GM19395 (cell line): ENCODE measurements at regions not wholly inside any gene's neighbourhood (a gene's known extent, or its start where the extent isn't known, plus 50 kb on each side); places are given as distances from the start of the nearest gene placed in this dataset.

Experiments
- ATAC-seq: cut with Tn5 transposase; IDR thresholded peaks from one replicate; pipeline ENCODE4 v1.9.1; 2021; ENCODE audit warnings: mild to moderate bottlenecking, moderate library complexity; ENCODE audit not compliant: unreplicated experiment

GRCh38 chr14:29446971-29447370, 480.7 kb downstream of the PRKD1 start:
- no peak for ATAC-seq

DNA sequence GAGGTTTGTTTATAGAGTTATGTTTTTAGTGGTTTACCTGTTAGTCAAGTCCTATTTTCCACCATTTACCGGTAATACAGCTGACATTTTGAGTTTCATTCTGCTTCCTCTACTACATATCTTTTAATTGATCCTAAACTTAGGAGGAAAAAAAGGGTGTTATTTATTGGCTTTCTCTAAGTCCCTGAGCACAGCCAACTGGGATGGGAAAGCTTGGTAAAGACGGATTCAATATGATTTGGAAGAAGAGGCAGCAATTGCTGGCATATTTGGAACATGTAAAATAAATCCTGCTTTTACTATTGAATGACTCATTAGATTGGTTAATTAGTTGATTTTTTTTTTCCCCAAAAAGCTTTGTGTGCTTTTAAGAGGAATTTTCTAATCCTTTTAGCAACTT, 475.7 kb downstream of the PRKD1 start:
- ATAC-seq, result no peak

- ATAC-seq, result no peak
These were observed 474.6 kb downstream of the PRKD1 start for GRCh38 chr14:29453045-29453444.

- no peak for ATAC-seq
These were observed 473.5 kb downstream of the PRKD1 start for GRCh38 chr14:29454026-29454693.

- no peak for ATAC-seq
These were observed 469.1 kb downstream of the PRKD1 start for GRCh38 chr14:29458547-29458946.

GRCh38 chr14:29459531-29459930, 468.1 kb downstream of the PRKD1 start:
- ATAC-seq, result no peak

DNA sequence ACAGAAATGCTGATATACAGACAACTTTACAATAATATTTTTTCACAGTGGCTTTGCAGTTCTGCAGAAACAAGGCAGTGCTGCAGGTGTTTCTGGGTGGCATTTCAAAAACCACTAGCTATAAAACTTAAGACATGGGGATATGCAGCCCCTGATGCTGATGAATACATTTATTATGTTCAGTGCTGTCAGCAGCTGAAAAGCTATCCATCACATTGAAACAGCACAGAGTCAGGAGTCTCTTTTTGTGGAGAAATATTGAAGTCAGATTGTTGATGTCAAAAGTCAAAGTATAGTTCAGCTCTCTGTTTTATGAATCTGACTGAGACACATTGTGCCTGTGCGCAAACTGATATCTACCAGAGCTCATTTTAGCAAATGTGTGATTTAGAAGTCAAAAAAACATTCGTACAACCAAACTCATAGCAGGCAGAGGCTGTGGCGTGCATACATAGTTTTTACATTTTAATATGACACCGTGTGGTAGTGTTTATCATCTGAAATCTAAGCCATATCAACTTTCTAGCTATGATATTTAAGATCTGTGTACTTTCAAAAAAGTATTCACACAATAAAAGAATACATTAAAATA, 467.6 kb downstream of the PRKD1 start:
- ATAC-seq, result no peak

DNA sequence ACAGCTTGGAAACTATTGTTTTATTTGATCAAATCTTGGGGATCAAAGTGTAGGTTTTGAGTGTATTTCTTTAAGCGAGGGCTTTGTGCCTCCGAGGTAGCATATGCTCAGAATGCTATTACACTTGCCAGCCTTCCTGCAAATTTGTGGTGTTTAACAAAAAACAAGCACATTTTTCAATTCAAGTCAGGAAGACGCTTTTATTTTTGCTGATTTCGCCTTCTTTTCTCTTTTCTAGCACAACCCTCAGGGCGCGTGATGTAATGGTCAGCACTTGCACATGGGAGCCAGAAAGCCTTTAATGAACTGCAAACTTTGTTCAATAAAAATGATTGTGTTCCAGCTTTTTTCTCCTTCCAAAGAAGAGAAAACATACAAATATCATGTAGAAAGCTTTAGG, 466.5 kb downstream of the PRKD1 start:
- ATAC-seq, result no peak

- no peak for ATAC-seq
These were observed 466.1 kb downstream of the PRKD1 start for GRCh38 chr14:29461506-29461905.

DNA sequence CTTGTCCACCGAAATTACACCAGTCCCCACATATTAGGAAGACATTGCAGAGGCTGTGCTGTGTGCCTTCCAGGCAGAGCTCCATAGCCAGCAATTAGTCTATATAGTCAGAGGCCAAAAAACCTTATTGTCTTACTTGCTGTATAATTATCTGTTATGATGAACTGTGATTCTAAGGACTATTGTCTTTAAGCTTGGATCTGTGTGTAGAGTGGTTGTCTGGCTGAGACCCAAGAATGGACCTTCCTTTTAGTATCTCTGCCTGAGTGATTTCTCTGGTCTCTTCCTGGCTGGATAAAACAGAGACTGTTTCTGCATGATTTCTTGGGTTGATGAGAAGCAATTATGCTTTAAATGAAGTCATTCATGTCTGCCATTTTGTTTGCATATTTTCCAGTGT, 465.3 kb downstream of the PRKD1 start:
- ATAC-seq, result no peak

DNA sequence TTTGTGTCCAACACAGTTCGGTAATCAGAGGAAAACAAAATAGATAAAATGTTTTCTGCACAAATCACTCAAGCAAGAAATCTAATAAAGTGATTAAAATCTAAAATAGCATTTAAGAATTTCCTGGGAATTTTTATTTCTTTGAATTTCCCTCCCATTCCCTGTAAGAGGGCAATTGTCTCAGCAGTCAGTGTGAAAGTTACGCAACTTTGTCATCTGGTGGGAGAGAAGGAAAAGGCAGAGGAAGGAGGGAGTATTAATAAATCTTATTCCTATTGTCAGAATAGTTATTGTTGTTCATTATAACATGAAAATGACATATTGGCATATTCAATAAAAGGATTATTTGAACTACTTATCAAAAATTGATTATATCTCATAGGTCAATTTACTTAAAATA, 464.9 kb downstream of the PRKD1 start:
- no peak for ATAC-seq

GRCh38 chr14:29463727-29464395, 463.8 kb downstream of the PRKD1 start:
- ATAC-seq, result no peak

GRCh38 chr14:29465095-29465494, 462.6 kb downstream of the PRKD1 start:
- no peak for ATAC-seq

- no peak for ATAC-seq
These were observed 452.0 kb downstream of the PRKD1 start for GRCh38 chr14:29475641-29476040.

DNA sequence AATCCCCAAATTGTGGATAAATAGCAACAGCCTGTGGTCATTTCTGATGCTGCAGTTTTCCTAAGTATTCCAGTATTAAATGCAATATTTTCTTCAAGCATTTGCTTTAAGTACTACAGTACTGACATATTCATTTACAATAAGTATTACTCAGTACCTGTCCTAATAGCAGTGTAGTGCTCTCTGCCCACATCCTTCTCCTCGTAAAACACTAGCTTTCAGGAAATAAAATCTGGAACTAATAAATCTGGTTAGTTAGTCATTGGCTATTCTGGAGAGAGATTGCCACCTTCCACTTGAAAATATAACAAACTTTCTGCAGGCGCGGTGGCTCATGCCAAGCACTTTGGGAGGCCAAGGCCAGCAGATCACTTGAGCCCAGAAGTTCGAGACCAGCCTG, 441.5 kb downstream of the PRKD1 start:
- no peak for ATAC-seq

GRCh38 chr14:29489911-29490425, 437.7 kb downstream of the PRKD1 start:
- ATAC-seq, result no peak

- no peak for ATAC-seq
These were observed 433.8 kb downstream of the PRKD1 start for GRCh38 chr14:29493849-29494248.

DNA sequence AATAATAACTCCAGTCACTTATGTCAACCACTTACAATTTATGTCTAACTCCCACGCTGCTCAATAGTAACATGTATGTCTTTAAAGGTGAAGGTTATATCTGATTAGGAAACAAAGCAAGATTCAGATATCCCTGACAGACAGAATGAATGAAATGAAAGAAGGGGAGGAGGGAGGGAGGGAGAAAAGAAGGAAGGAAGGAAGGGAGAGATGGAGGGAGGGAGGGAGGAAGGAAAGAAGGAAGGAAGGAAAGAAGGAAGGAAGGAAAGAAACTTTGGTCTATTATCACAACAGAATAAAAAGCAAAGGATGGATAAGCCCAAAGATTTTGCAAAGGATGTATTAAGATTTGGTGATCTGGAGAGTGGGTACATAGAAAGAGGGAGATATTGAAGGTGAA, 433.3 kb downstream of the PRKD1 start:
- no peak for ATAC-seq

DNA sequence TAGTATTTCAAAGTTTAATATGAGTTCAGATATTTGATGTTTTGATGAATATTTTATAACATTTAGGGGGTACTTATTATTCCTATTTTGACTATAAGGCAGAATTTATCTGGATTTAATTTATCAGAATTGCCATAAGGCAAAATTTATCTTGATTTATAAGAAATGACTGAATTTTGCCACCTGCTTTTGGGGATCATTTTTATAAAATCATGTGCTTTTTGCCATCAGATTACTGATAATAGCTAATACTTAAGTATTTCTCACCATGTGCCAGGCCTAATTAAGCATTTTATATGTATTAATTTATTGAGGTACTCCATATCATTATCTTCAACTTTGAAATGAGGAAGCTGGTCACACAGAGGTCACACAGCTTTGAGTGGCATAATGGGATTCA, 423.7 kb downstream of the PRKD1 start:
- ATAC-seq, result no peak

GRCh38 chr14:29518335-29518734, 409.3 kb downstream of the PRKD1 start:
- no peak for ATAC-seq

DNA sequence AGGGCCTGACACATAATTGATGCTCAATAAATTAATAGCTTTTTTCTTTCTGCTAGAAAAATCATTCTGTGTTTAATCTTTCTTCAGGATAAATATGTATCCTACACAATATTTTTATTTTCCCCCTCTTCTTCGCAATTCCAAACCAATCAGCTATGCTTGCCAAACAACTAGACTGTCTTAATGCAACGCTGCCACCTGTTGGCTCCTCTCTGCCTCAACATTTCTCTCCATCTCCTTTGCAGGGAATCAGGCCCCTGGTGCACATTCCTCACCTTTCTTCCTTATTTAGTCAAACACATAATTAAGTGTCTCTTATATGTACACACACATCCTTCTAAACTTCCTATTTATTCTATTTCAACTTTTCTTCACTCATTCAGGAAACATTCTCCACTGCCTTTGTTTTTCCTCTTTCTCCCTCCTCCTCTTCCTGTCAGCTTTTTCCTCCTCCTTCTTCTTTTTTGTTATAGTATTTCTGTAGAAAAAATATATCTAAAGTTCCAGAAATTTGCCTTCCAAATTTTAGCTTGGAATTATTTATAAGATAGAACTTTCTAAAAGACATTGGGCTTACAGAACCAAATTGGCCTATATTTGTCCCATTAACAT, 406.0 kb downstream of the PRKD1 start:
- ATAC-seq, result no peak
